Fibroblast of mammary gland (primary cell): ENCODE measurements at regions not wholly inside any gene's neighbourhood (a gene's known extent, or its start where the extent isn't known, plus 50 kb on each side); places are given as distances from the start of the nearest gene placed in this dataset.

ENCODE experiments used
- DNase-seq: peaks from one replicate; pipeline ENCODE4 v3.0.0-alpha.2; 2010; ENCODE audit warnings: low read depth
- H3K4me3 ChIP-seq: 2 replicates; pipeline ENCODE4 v1.5.1; 2011; ENCODE audit warnings: low read depth, mild to moderate bottlenecking, low read length, moderate library complexity; ENCODE audit not compliant: control insufficient read depth
- CTCF ChIP-seq: conservative IDR thresholded peaks from 2 replicates; pipeline ENCODE4 v1.5.1; 2011; ENCODE audit warnings: low read depth, low read length, inconsistent platforms; ENCODE audit not compliant: control insufficient read depth, insufficient read depth

DNA sequence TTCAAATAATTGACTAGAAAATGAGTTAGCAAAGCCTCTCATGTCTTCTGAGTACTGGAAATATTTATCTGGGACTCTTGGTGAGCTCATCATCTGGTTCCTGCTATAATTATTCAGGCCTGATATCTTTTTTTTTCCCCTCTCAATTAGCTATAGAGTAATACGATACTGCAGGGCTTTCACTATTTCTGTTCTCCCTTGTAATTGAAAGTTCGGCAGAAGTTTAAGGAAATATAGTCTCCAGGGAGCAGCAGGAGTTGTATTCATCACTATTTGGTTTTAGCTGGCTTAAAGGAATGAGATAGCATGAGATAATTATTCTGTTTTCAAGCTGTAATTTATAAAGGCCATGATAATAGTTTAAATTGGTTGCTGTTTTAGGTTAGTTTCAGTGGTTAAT is 378.6 kb upstream of the EPHA5 start:
- DNase-seq, result peak; percentile 27

GRCh38 chr4:66045913-66046312 is 375.6 kb upstream of the EPHA5 start:
- TF ChIP-seq CTCF, result no peak
- no peak overlapping the region for H3K4me3 ChIP-seq
- no peak for DNase-seq

More for the DNA sequence above, 378.6 kb upstream of the EPHA5 start:
- TF ChIP-seq CTCF, result no peak
- no peak overlapping the region for H3K4me3 ChIP-seq

DNA sequence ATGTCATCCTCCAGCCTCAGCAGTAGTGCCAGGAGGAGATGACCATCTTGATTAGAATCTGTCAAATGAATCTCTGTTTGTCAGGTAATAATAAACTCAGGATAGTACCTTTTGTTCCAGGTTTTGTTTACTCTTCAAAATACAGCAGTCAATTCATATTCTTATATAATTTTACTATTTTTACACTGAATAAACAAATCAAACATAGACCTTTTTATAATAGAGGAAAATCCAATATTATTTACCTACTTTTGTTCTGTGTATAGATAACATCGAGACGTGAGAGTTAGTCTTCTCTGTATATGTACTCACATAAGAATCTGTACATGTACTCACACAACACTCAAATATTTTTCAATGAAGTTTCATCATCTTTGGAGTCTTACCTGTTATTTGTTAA is 365.4 kb upstream of the EPHA5 start:
- DNase-seq, result no peak
- no peak overlapping the region for H3K4me3 ChIP-seq
- TF ChIP-seq CTCF, result no peak

DNA sequence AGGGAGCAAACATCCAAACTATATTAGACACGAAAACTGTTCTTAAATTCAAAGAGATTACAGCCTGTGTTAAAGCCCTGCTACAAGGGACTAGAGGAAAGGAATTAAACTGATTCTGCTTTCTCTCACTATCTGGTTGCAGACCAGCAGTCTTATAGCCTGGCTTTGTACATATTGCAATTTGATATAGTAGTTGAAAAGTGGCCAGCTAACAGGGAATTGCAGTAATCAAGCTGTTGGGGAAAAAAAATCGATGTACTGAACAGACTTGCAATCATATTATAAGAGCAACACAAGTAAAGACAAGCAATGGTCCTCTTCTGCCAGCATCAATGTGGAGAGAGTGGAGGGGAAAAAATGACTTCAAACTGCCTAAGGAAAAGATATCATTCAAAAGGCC is 364.4 kb upstream of the EPHA5 start:
- TF ChIP-seq CTCF, result no peak
- DNase-seq, result no peak
- no peak overlapping the region for H3K4me3 ChIP-seq

GRCh38 chr4:66034262-66034661 is 364.0 kb upstream of the EPHA5 start:
- no peak for DNase-seq
- TF ChIP-seq CTCF, result no peak
- H3K4me3 ChIP-seq, result no peak overlapping the region

DNA sequence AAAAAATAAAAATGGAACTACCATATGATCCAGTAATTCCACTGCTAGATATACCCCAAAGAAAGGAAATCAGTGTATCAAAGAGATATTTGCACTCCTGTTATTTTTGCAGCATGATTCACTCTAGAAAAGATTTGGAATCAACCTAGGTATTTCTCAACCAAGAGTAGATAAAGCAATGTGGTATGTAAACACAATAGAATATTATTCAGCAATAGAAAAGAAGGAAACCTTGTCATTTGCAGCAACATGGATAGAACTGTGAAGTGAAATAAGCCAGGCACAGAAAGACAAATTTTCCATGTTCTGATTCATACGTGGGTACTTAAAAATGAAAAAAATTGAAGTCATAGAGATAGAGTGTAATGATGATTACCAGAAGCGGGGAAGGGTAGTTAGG is 362.3 kb upstream of the EPHA5 start:
- no peak overlapping the region for H3K4me3 ChIP-seq
- TF ChIP-seq CTCF, result no peak
- no peak for DNase-seq

GRCh38 chr4:66028668-66029067 is 358.4 kb upstream of the EPHA5 start:
- TF ChIP-seq CTCF, result no peak
- no peak for DNase-seq
- H3K4me3 ChIP-seq, result no peak overlapping the region
